AG04450 (cell line): ENCODE measurements at regions not wholly inside any gene's neighbourhood (a gene's known extent, or its start where the extent isn't known, plus 50 kb on each side); places are given as distances from the start of the nearest gene placed in this dataset.

Experiments
- CTCF ChIA-PET: fragments of 300-600, 350-600 bp; formaldehyde crosslinking; extraction: SDS; loops from one replicate; lab custom pipeline; 2022; ENCODE audit warnings: antibody characterized with exemption, inconsistent platforms; lab: Charles Lee
- POLR2A ChIA-PET: fragments of 350-600 bp; formaldehyde crosslinking; extraction: SDS; loops from one replicate; lab custom pipeline; 2021; ENCODE audit warnings: antibody characterized with exemption, inconsistent platforms; lab: Yijun Ruan, JAX
- DNase-seq: peaks from one replicate; pipeline ENCODE4 v3.0.0-alpha.2; 2011; ENCODE audit warnings: low read depth, low spot score
- H3K27ac ChIP-seq: one replicate; pipeline ENCODE4 v1.5.1; 2012; ENCODE audit warnings: low read depth, low read length, control low read depth
- H3K27me3 ChIP-seq: one replicate; pipeline ENCODE4 v1.6.0; 2012; ENCODE audit warnings: low read length; ENCODE audit not compliant: control insufficient read depth, insufficient read depth
- H3K4me3 ChIP-seq: 2 replicates; pipeline ENCODE4 v1.5.1; 2011; ENCODE audit warnings: mild to moderate bottlenecking, low read depth, low read length, control low read depth
- H3K9me3 ChIP-seq: 2 replicates; pipeline ENCODE4 v1.5.1; 2012; ENCODE audit warnings: low read length; ENCODE audit not compliant: control insufficient read depth, insufficient read depth
- CTCF ChIP-seq: IDR thresholded peaks from 2 replicates; pipeline ENCODE4 v1.5.1; 2011; ENCODE audit warnings: low read depth, low read length, control low read depth, inconsistent platforms

- Histone ChIP-seq H3K27ac (no peak overlapping the region), H3K4me3 (no peak overlapping the region), H3K9me3 (no peaks in the 10 kb centered on the region; the same call in 1 of the 2 replicates), H3K27me3 (peaks cover 2% of the 10 kb centered on the region)
- ChIA-PET CTCF (no interaction called here), POLR2A (no interaction called here)
- TF ChIP-seq CTCF, result no peak
- DNase-seq, result no peak
These were observed 57.5 kb upstream of the MARCHF10 start for GRCh38 chr17:62865586-62865985.

- no peak for DNase-seq
- H3K27ac ChIP-seq, result no peak overlapping the region
- no peak overlapping the region for H3K4me3 ChIP-seq
- POLR2A ChIA-PET, result no interaction called here
- no peak for TF ChIP-seq CTCF
- CTCF ChIA-PET, result no interaction called here
- H3K27me3 ChIP-seq, result peaks cover 2% of the 10 kb centered on the region
- H3K9me3 ChIP-seq, result no peaks in the 10 kb centered on the region; the same call in 1 of the 2 replicates
These were observed 54.1 kb upstream of the MARCHF10 start for GRCh38 chr17:62862251-62862650.

- Histone ChIP-seq H3K27ac (no peak overlapping the region), H3K4me3 (no peak overlapping the region), H3K9me3 (no peaks in the 10 kb centered on the region; the same call in 1 of the 2 replicates), H3K27me3 (peaks cover 2% of the 10 kb centered on the region)
- no peak for DNase-seq
- TF ChIP-seq CTCF, result no peak
- POLR2A ChIA-PET, result no interaction called here
- CTCF ChIA-PET, result no interaction called here
These were observed 53.1 kb upstream of the MARCHF10 start for GRCh38 chr17:62860962-62861873.

- Histone ChIP-seq H3K27me3 (peaks cover 2% of the 10 kb centered on the region), H3K27ac (no peak overlapping the region), H3K9me3 (no peaks in the 10 kb centered on the region), H3K4me3 (no peak overlapping the region)
- ChIA-PET POLR2A (no interaction called here), CTCF (interaction anchor here (1.0 kb wide), 1 partner anchor 9 kb away, joined by 3 read pairs; no protein-coding TSS in a partner anchor)
- TF ChIP-seq CTCF, result no peak
- DNase-seq, result no peak
These were observed 51.0 kb upstream of the MARCHF10 start for GRCh38 chr17:62859146-62859545.
